ENCODE measurements at regions not wholly inside any gene's neighbourhood (a gene's known extent, or its start where the extent isn't known, plus 50 kb on each side); places are given as distances from the start of the nearest gene placed in this dataset.

- TF ChIP-seq CTCF (IDR thresholded peaks at IDR 0.05) (no peak), EP300 (IDR thresholded peaks at IDR 0.05) (no peak), POLR2A (IDR thresholded peaks at IDR 0.05; ENCODE audit: low read depth) (no peak), POLR2AphosphoS5 (IDR thresholded peaks at IDR 0.05) (no peak)
These were observed 129.1 kb downstream of the ZNF621 start for GRCh38 chr3:40653878-40654277.
